ENCODE measurements at regions not wholly inside any gene's neighbourhood (a gene's known extent, or its start where the extent isn't known, plus 50 kb on each side); places are given as distances from the start of the nearest gene placed in this dataset.
"Not testable (repeated sequence)": the region's sequence is repeated elsewhere in the genome, so short reads cannot be mapped to it uniquely, and the experiment has no call there.

- no peak for DNase-seq
Observed at GRCh38 chr1:105459759-105460158, 1596.7 kb upstream of the PRMT6 start.

GRCh38 chr1:105462308-105462707 lies 1594.2 kb upstream of the PRMT6 start:
- no peak for DNase-seq

GRCh38 chr1:105467549-105467948 lies 1588.9 kb upstream of the PRMT6 start:
- no peak for DNase-seq

GRCh38 chr1:105470541-105470940 lies 1585.9 kb upstream of the PRMT6 start:
- DNase-seq = not testable (repeated sequence)

GRCh38 chr1:105483436-105483835 lies 1573.0 kb upstream of the PRMT6 start:
- no peak for DNase-seq

- DNase-seq = no peak
Observed at GRCh38 chr1:105485207-105485606, 1571.3 kb upstream of the PRMT6 start.

- no peak for DNase-seq
Observed at GRCh38 chr1:105492921-105493320, 1563.6 kb upstream of the PRMT6 start.

GRCh38 chr1:105516068-105516467 lies 1540.4 kb upstream of the PRMT6 start:
- DNase-seq = no peak

- no peak for DNase-seq
Observed at GRCh38 chr1:105533996-105534395, 1522.5 kb upstream of the PRMT6 start.

- no peak for DNase-seq
Observed at GRCh38 chr1:105544475-105544874, 1512.0 kb upstream of the PRMT6 start.

- no peak for DNase-seq
Observed at GRCh38 chr1:105556266-105556665, 1500.2 kb upstream of the PRMT6 start.

GRCh38 chr1:105558023-105558422 lies 1498.5 kb upstream of the PRMT6 start:
- DNase-seq = no peak

GRCh38 chr1:105565006-105565405 lies 1491.5 kb upstream of the PRMT6 start:
- DNase-seq = no peak

- no peak for DNase-seq
Observed at GRCh38 chr1:105585791-105586190, 1470.7 kb upstream of the PRMT6 start.

GRCh38 chr1:105591681-105592080 lies 1464.8 kb upstream of the PRMT6 start:
- DNase-seq = no peak

- peak; percentile 9 for DNase-seq
Observed at GRCh38 chr1:105608713-105609112, 1447.8 kb upstream of the PRMT6 start.

- DNase-seq = no peak
Observed at GRCh38 chr1:105626276-105626987, 1430.0 kb upstream of the PRMT6 start.

- DNase-seq = not testable (repeated sequence)
Observed at GRCh38 chr1:105631153-105631744, 1425.2 kb upstream of the PRMT6 start.

- DNase-seq = no peak
Observed at GRCh38 chr1:105632342-105633196, 1423.9 kb upstream of the PRMT6 start.

GRCh38 chr1:105636052-105636451 lies 1420.4 kb upstream of the PRMT6 start:
- DNase-seq = no peak

GRCh38 chr1:105641407-105641806 lies 1415.1 kb upstream of the PRMT6 start:
- no peak for DNase-seq

GRCh38 chr1:105652109-105652508 lies 1404.4 kb upstream of the PRMT6 start:
- DNase-seq = no peak

GRCh38 chr1:105655032-105655431 lies 1401.4 kb upstream of the PRMT6 start:
- DNase-seq = no peak

- no peak for DNase-seq
Observed at GRCh38 chr1:105664495-105664894, 1392.0 kb upstream of the PRMT6 start.

Measured in NCI-H526 treated with DMSO at 0.1 percent for 48 hours (cell line).